ENCODE measurements at regions not wholly inside any gene's neighbourhood (a gene's known extent, or its start where the extent isn't known, plus 50 kb on each side); places are given as distances from the start of the nearest gene placed in this dataset.

- no peaks in the 10 kb centered on the region for H3K4me1 Mint-ChIP-seq
- Histone ChIP-seq H3K27ac (ENCODE audit: low read length) (no peak overlapping the region), H3K9me3 (no peaks in the 10 kb centered on the region), H3K4me3 (ENCODE audit: control insufficient read depth in 1 of 2, extremely low read depth in 1 of 2, low read length in 1 of 2) (no peak overlapping the region), H3K36me3 (ENCODE audit: control insufficient read depth in 2 of 2, extremely low read depth in 1 of 2, insufficient read depth in 1 of 2, low read length in 1 of 2) (no peaks in the 10 kb centered on the region), H3K27me3 (replicated peaks in 1 of 2; ENCODE audit: control insufficient read depth in 2 of 2, extremely low read depth in 1 of 2, insufficient read depth in 2 of 2, low read length in 1 of 2) (no peaks in the 10 kb centered on the region), H3K4me1 (ENCODE audit: control insufficient read depth in 1 of 2, extremely low read depth in 1 of 2, insufficient read depth in 2 of 2, low read length in 2 of 2) (no peaks in the 10 kb centered on the region)
- no peaks in the 10 kb centered on the region for H3K36me3 Mint-ChIP-seq
- POLR2A ChIA-PET: no interaction called here
- no peak overlapping the region for H3K4me3 Mint-ChIP-seq
- H3K27me3 Mint-ChIP-seq: no peaks in the 10 kb centered on the region
- peaks cover 2 to 6% (median 4%) of the 10 kb centered on the region in 3 donors for H3K9me3 Mint-ChIP-seq
- CTCF ChIA-PET: no interaction called here
- no peak overlapping the region for H3K27ac Mint-ChIP-seq
- ATAC-seq (replicated peaks in 1 of 4) (no peak), DNase-seq (no peak)
- WGBS (ENCODE audit: insufficient coverage): no CpG with 5 or more reads among the region's 1 CpG
These were observed 206.4 kb downstream of the LRRK2 start for GRCh38 chr12:40431169-40431568.

DNA sequence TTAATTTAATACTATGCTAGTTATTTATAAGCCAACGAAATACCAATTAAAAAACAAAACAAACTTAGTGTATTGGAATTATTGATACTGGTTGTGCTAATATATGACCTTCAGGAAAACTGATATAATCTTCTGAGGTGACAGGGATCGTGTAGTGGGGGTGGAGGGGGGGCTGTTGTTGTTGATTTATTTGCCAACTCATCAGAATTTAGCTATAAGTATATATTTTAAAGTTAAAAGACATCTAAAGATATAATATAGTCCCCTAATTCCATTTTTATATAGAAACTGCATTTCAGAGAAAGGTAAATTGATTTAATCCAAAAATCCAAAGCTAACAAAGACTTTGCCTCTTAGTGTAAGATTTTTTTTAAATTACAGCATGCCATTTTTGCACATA lies 210.5 kb downstream of the LRRK2 start:
- Mint-ChIP-seq H3K4me1 (no peaks in the 10 kb centered on the region), H3K27ac (no peak overlapping the region), H3K27me3 (no peaks in the 10 kb centered on the region), H3K36me3 (no peaks in the 10 kb centered on the region), H3K4me3 (no peak overlapping the region), H3K9me3 (no peaks in the 10 kb centered on the region)
- DNase-seq (no peak), ATAC-seq (replicated peaks in 1 of 4) (no peak)
- Histone ChIP-seq H3K36me3 (ENCODE audit: control insufficient read depth in 2 of 2, extremely low read depth in 1 of 2, insufficient read depth in 1 of 2, low read length in 1 of 2) (no peaks in the 10 kb centered on the region), H3K4me1 (ENCODE audit: control insufficient read depth in 1 of 2, extremely low read depth in 1 of 2, insufficient read depth in 2 of 2, low read length in 2 of 2) (no peaks in the 10 kb centered on the region), H3K27ac (ENCODE audit: low read length) (no peak overlapping the region), H3K9me3 (no peaks in the 10 kb centered on the region), H3K27me3 (replicated peaks in 1 of 2; ENCODE audit: control insufficient read depth in 2 of 2, extremely low read depth in 1 of 2, insufficient read depth in 2 of 2, low read length in 1 of 2) (no peaks in the 10 kb centered on the region), H3K4me3 (ENCODE audit: control insufficient read depth in 1 of 2, extremely low read depth in 1 of 2, low read length in 1 of 2) (no peak overlapping the region)
- ChIA-PET CTCF (no interaction called here), POLR2A (no interaction called here)
- WGBS (ENCODE audit: insufficient coverage): no CpG with 5 or more reads among the region's 2 CpGs

- no peaks in the 10 kb centered on the region for H3K27me3 ChIP-seq (replicated peaks in 1 of 2; ENCODE audit: control insufficient read depth in 2 of 2, extremely low read depth in 1 of 2, insufficient read depth in 2 of 2, low read length in 1 of 2)
- no peaks in the 10 kb centered on the region for H3K36me3 ChIP-seq (ENCODE audit: control insufficient read depth in 2 of 2, extremely low read depth in 1 of 2, insufficient read depth in 1 of 2, low read length in 1 of 2)
- no peak for DNase-seq
- H3K36me3 Mint-ChIP-seq: no peaks in the 10 kb centered on the region
- H3K4me3 Mint-ChIP-seq: no peak overlapping the region
- WGBS (ENCODE audit: insufficient coverage): no CpG with 5 or more reads among the region's 2 CpGs
- no peak overlapping the region for H3K27ac Mint-ChIP-seq
- CTCF ChIA-PET: no interaction called here
- H3K27ac ChIP-seq (ENCODE audit: low read length): no peak overlapping the region
- H3K4me3 ChIP-seq (ENCODE audit: control insufficient read depth in 1 of 2, extremely low read depth in 1 of 2, low read length in 1 of 2): no peak overlapping the region
- H3K4me1 Mint-ChIP-seq: no peaks in the 10 kb centered on the region
- H3K4me1 ChIP-seq (ENCODE audit: control insufficient read depth in 1 of 2, extremely low read depth in 1 of 2, insufficient read depth in 2 of 2, low read length in 2 of 2): no peaks in the 10 kb centered on the region
- no peaks in the 10 kb centered on the region for H3K9me3 Mint-ChIP-seq
- no peaks in the 10 kb centered on the region for H3K9me3 ChIP-seq
- no peak for ATAC-seq (replicated peaks in 1 of 4)
- POLR2A ChIA-PET: no interaction called here
- H3K27me3 Mint-ChIP-seq: no peaks in the 10 kb centered on the region
These were observed 211.2 kb downstream of the LRRK2 start for GRCh38 chr12:40435951-40436350.

- Histone ChIP-seq H3K27ac (ENCODE audit: low read length) (no peak overlapping the region), H3K27me3 (replicated peaks in 1 of 2; ENCODE audit: control insufficient read depth in 2 of 2, extremely low read depth in 1 of 2, insufficient read depth in 2 of 2, low read length in 1 of 2) (no peaks in the 10 kb centered on the region), H3K9me3 (no peaks in the 10 kb centered on the region), H3K36me3 (ENCODE audit: control insufficient read depth in 2 of 2, extremely low read depth in 1 of 2, insufficient read depth in 1 of 2, low read length in 1 of 2) (no peaks in the 10 kb centered on the region), H3K4me3 (ENCODE audit: control insufficient read depth in 1 of 2, extremely low read depth in 1 of 2, low read length in 1 of 2) (no peak overlapping the region), H3K4me1 (ENCODE audit: control insufficient read depth in 1 of 2, extremely low read depth in 1 of 2, insufficient read depth in 2 of 2, low read length in 2 of 2) (no peaks in the 10 kb centered on the region)
- H3K4me3 Mint-ChIP-seq: no peak overlapping the region
- H3K27me3 Mint-ChIP-seq: no peaks in the 10 kb centered on the region
- WGBS (ENCODE audit: insufficient coverage): 100% methylated on average over 1 of the region's 3 CpGs
- no peak for DNase-seq
- no peaks in the 10 kb centered on the region for H3K36me3 Mint-ChIP-seq
- no peaks in the 10 kb centered on the region for H3K9me3 Mint-ChIP-seq
- ATAC-seq (replicated peaks in 1 of 4): no peak
- no peak overlapping the region for H3K27ac Mint-ChIP-seq
- no peaks in the 10 kb centered on the region for H3K4me1 Mint-ChIP-seq
- ChIA-PET CTCF (no interaction called here), POLR2A (no interaction called here)
These were observed 211.8 kb downstream of the LRRK2 start for GRCh38 chr12:40436564-40436963.

DNA sequence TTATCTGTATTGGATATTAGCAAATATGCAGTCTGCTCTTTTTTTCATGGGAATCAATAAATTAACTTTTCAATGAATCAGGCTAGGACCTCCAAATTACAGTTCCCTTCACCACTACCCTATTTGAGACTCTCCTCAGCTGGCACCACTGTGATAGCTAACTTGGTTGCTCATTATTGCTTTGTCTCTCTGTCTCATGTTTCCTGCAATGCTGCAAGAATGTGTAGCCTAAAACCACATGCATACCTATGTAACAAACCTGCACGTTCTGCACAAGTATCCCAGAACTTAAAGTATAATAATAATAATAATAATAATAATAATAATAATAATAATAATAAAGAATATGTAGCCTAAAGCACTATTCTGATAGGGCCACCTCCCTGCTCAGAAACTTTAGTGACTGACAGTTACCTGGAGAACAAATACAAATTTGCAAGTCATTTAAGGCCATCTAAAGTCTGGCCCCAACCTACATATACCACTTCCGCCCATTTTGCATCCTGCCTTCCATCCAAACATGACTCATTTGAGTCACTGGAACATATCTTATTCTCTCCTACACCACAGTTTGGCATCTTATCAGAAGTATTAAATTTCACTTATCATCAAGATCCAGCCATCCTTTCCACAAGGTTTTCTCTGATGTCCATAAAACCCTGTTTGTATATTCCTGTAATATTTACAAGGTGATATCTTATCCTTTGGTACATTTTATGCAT lies 215.1 kb downstream of the LRRK2 start:
- Mint-ChIP-seq H3K36me3 (no peaks in the 10 kb centered on the region), H3K27me3 (no peaks in the 10 kb centered on the region), H3K27ac (no peak overlapping the region), H3K4me3 (no peak overlapping the region), H3K4me1 (no peaks in the 10 kb centered on the region), H3K9me3 (no peaks in the 10 kb centered on the region)
- ATAC-seq (replicated peaks in 1 of 4) (no peak), DNase-seq (no peak)
- POLR2A ChIA-PET: no interaction called here
- H3K27me3 ChIP-seq (replicated peaks in 1 of 2; ENCODE audit: control insufficient read depth in 2 of 2, extremely low read depth in 1 of 2, insufficient read depth in 2 of 2, low read length in 1 of 2): no peaks in the 10 kb centered on the region
- H3K4me1 ChIP-seq (ENCODE audit: control insufficient read depth in 1 of 2, extremely low read depth in 1 of 2, insufficient read depth in 2 of 2, low read length in 2 of 2): no peaks in the 10 kb centered on the region
- H3K36me3 ChIP-seq (ENCODE audit: control insufficient read depth in 2 of 2, extremely low read depth in 1 of 2, insufficient read depth in 1 of 2, low read length in 1 of 2): no peaks in the 10 kb centered on the region
- CTCF ChIA-PET: no interaction called here
- H3K9me3 ChIP-seq: no peaks in the 10 kb centered on the region
- no peak overlapping the region for H3K4me3 ChIP-seq (ENCODE audit: control insufficient read depth in 1 of 2, extremely low read depth in 1 of 2, low read length in 1 of 2)
- 100% methylated on average over 1 of the region's 2 CpGs for WGBS (ENCODE audit: insufficient coverage)
- no peak overlapping the region for H3K27ac ChIP-seq (ENCODE audit: low read length)

- Mint-ChIP-seq H3K36me3 (no peaks in the 10 kb centered on the region), H3K9me3 (peaks cover 0 to 5% (median 4%) of the 10 kb centered on the region in 3 donors), H3K27me3 (no peaks in the 10 kb centered on the region), H3K27ac (no peak overlapping the region), H3K4me1 (no peaks in the 10 kb centered on the region), H3K4me3 (no peak overlapping the region)
- Histone ChIP-seq H3K36me3 (ENCODE audit: control insufficient read depth in 2 of 2, extremely low read depth in 1 of 2, insufficient read depth in 1 of 2, low read length in 1 of 2) (no peaks in the 10 kb centered on the region), H3K27ac (ENCODE audit: low read length) (no peak overlapping the region), H3K9me3 (no peaks in the 10 kb centered on the region), H3K4me1 (ENCODE audit: control insufficient read depth in 1 of 2, extremely low read depth in 1 of 2, insufficient read depth in 2 of 2, low read length in 2 of 2) (no peaks in the 10 kb centered on the region), H3K4me3 (ENCODE audit: control insufficient read depth in 1 of 2, extremely low read depth in 1 of 2, low read length in 1 of 2) (no peak overlapping the region), H3K27me3 (replicated peaks in 1 of 2; ENCODE audit: control insufficient read depth in 2 of 2, extremely low read depth in 1 of 2, insufficient read depth in 2 of 2, low read length in 1 of 2) (no peaks in the 10 kb centered on the region)
- ChIA-PET CTCF (no interaction called here), POLR2A (no interaction called here)
- DNase-seq: no peak
- no peak for ATAC-seq (replicated peaks in 1 of 4)
- 94% methylated on average over 4 of the region's 5 CpGs for WGBS (ENCODE audit: insufficient coverage)
These were observed 219.4 kb downstream of the LRRK2 start for GRCh38 chr12:40444174-40444573.

DNA sequence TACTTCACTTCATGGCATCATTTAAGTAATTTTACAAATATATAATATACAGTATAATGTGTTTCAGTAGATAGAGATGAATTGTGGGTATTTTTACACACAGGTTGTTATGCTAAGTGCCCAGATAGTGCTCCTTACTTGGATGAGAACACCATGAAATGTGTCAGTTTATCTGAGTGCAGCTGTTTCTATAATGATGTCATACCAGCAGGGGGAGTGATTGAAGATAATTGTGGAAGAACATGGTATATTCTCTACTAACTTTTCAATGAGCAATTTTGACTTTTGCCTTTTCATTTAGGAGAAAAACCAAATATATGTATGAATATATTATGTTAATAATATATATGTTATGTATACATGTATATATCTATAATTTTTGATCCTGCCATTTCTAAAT lies 221.6 kb downstream of the LRRK2 start:
- DNase-seq (peak in 1 of 35 experiments; percentile 0), ATAC-seq (replicated peaks in 1 of 4) (no peak)
- Histone ChIP-seq H3K36me3 (ENCODE audit: control insufficient read depth in 2 of 2, extremely low read depth in 1 of 2, insufficient read depth in 1 of 2, low read length in 1 of 2) (no peaks in the 10 kb centered on the region), H3K4me1 (ENCODE audit: control insufficient read depth in 1 of 2, extremely low read depth in 1 of 2, insufficient read depth in 2 of 2, low read length in 2 of 2) (no peaks in the 10 kb centered on the region), H3K9me3 (no peaks in the 10 kb centered on the region), H3K27ac (ENCODE audit: low read length) (no peak overlapping the region), H3K4me3 (ENCODE audit: control insufficient read depth in 1 of 2, extremely low read depth in 1 of 2, low read length in 1 of 2) (no peak overlapping the region), H3K27me3 (replicated peaks in 1 of 2; ENCODE audit: control insufficient read depth in 2 of 2, extremely low read depth in 1 of 2, insufficient read depth in 2 of 2, low read length in 1 of 2) (no peaks in the 10 kb centered on the region)
- no peaks in the 10 kb centered on the region for H3K4me1 Mint-ChIP-seq
- CTCF ChIA-PET: no interaction called here
- no peaks in the 10 kb centered on the region for H3K27me3 Mint-ChIP-seq
- H3K36me3 Mint-ChIP-seq: no peaks in the 10 kb centered on the region
- POLR2A ChIA-PET: no interaction called here
- peaks cover 0 to 5% (median 4%) of the 10 kb centered on the region in 3 donors for H3K9me3 Mint-ChIP-seq
- no peak overlapping the region for H3K4me3 Mint-ChIP-seq
- H3K27ac Mint-ChIP-seq: no peak overlapping the region
